Stomach (tissue), 4 donors: ENCODE measurements at regions not wholly inside any gene's neighbourhood (a gene's known extent, or its start where the extent isn't known, plus 50 kb on each side); places are given as distances from the start of the nearest gene placed in this dataset.

Experiments
- POLR2A ChIP-seq, 4 donors: fragments of 450-650 bp; IDR thresholded peaks; one replicate each; pipeline ENCODE4 v1.6.1; 2016; ENCODE audit warnings: antibody characterized with exemption in 4 of 4, control low read depth in 2 of 4, mild to moderate bottlenecking in 1 of 4, moderate library complexity in 1 of 4
- TF ChIP-seq, protein P1 (sequence below), 7 experiments: fragments of 450-650 bp in 4 of 7; fragments of 200-600 bp in 3 of 7; sonication (generic) in 3 of 7; IDR thresholded peaks; one replicate each; pipeline ENCODE4 v1.5.1; 2016 to 2019; ENCODE audit warnings: antibody characterized with exemption in 7 of 7, control low read depth in 2 of 7, mild to moderate bottlenecking in 1 of 7

DNA sequence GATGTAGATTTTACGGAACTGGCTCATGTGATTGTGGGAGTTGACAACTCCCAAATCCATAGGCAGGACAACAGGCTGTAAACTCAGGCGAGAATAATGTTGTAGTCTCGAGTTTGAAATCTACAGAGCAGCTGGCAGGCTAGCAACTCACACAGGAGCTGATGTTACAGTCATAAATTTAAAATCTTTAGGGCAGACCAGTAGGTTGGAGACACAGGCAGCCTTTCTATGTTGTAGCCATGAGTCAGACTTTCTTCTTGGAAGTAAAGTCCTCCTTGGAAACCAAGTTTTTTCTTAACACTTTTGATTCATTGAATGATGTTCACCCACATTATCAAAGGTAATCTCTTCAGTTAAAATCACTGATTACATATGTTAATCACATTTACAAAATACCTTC is 89.1 kb upstream of the ALCAM start:
- TF ChIP-seq POLR2A (IDR thresholded peaks at IDR 0.05), result no peak
- TF ChIP-seq, protein P1, sequence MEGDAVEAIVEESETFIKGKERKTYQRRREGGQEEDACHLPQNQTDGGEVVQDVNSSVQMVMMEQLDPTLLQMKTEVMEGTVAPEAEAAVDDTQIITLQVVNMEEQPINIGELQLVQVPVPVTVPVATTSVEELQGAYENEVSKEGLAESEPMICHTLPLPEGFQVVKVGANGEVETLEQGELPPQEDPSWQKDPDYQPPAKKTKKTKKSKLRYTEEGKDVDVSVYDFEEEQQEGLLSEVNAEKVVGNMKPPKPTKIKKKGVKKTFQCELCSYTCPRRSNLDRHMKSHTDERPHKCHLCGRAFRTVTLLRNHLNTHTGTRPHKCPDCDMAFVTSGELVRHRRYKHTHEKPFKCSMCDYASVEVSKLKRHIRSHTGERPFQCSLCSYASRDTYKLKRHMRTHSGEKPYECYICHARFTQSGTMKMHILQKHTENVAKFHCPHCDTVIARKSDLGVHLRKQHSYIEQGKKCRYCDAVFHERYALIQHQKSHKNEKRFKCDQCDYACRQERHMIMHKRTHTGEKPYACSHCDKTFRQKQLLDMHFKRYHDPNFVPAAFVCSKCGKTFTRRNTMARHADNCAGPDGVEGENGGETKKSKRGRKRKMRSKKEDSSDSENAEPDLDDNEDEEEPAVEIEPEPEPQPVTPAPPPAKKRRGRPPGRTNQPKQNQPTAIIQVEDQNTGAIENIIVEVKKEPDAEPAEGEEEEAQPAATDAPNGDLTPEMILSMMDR (IDR thresholded peaks at IDR 0.05), result no peak
